ENCODE measurements at regions not wholly inside any gene's neighbourhood (a gene's known extent, or its start where the extent isn't known, plus 50 kb on each side); places are given as distances from the start of the nearest gene placed in this dataset.
"Not testable (repeated sequence)": the region's sequence is repeated elsewhere in the genome, so short reads cannot be mapped to it uniquely, and the experiment has no call there.

DNA sequence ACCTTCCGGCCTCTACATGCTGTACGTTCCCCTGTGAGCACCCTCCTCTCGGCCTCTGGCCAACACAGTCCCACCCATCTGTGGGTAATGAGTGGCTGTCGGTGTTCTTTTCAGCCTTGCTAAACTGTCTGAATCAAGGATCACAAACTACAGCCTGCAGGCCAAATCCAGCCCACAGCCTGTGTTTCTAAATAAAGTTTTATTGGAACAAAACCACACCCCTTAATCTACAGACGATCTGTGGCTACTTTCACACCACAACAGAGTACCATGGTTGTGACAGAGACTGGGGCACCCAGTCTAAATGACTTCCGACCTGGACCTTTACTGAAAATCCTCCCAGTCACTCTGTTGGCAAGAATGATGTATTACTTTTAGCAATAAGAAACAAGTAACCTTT lies 77.3 kb upstream of the DRD5 start:
- not testable (repeated sequence) for TF ChIP-seq EZH2 (IDR thresholded peaks at IDR 0.05; ENCODE audit: borderline replicate concordance, insufficient read depth, low read length, poor library complexity, severe bottlenecking)
- TF ChIP-seq, protein P1, sequence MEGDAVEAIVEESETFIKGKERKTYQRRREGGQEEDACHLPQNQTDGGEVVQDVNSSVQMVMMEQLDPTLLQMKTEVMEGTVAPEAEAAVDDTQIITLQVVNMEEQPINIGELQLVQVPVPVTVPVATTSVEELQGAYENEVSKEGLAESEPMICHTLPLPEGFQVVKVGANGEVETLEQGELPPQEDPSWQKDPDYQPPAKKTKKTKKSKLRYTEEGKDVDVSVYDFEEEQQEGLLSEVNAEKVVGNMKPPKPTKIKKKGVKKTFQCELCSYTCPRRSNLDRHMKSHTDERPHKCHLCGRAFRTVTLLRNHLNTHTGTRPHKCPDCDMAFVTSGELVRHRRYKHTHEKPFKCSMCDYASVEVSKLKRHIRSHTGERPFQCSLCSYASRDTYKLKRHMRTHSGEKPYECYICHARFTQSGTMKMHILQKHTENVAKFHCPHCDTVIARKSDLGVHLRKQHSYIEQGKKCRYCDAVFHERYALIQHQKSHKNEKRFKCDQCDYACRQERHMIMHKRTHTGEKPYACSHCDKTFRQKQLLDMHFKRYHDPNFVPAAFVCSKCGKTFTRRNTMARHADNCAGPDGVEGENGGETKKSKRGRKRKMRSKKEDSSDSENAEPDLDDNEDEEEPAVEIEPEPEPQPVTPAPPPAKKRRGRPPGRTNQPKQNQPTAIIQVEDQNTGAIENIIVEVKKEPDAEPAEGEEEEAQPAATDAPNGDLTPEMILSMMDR (IDR thresholded peaks at IDR 0.05; ENCODE audit: poor library complexity, severe bottlenecking) = not testable (repeated sequence)
